ENCODE measurements at regions not wholly inside any gene's neighbourhood (a gene's known extent, or its start where the extent isn't known, plus 50 kb on each side); places are given as distances from the start of the nearest gene placed in this dataset.

- intact Hi-C loops (cut with DNase I), result no loop called here
- no peak for TF ChIP-seq POLR2A (IDR thresholded peaks at IDR 0.05)
- TF ChIP-seq CTCF (IDR thresholded peaks at IDR 0.05), result no peak
- no peak for TF ChIP-seq POLR2AphosphoS5 (IDR thresholded peaks at IDR 0.05; ENCODE audit: insufficient read depth in 1 of 2, low read depth in 1 of 2)
Observed at GRCh38 chr20:50246367-50247195, 56.0 kb downstream of the CEBPB start.

GRCh38 chr20:50247196-50248094 lies 56.8 kb downstream of the CEBPB start:
- Histone ChIP-seq H3K4me1 (peaks cover 19% of the 10 kb centered on the region), H3K27ac (no peak overlapping the region), H3K9me3 (no peaks in the 10 kb centered on the region), H3K27me3 (no peaks in the 10 kb centered on the region), H3K36me3 (no peaks in the 10 kb centered on the region), H3K4me3 (no peak overlapping the region)
- intact Hi-C loops (cut with DNase I), result no loop called here
- DNase-seq (ENCODE audit: extremely low spot score in 2 of 2), result no peak
- TF ChIP-seq CTCF (IDR thresholded peaks at IDR 0.05) (no peak), POLR2AphosphoS5 (IDR thresholded peaks at IDR 0.05; ENCODE audit: insufficient read depth in 1 of 2, low read depth in 1 of 2) (no peak), POLR2A (IDR thresholded peaks at IDR 0.05) (no peak)

More at GRCh38 chr20:50246367-50247195, 56.0 kb downstream of the CEBPB start:
- Histone ChIP-seq H3K36me3 (no peaks in the 10 kb centered on the region), H3K27ac (peak overlapping the region; percentile 40), H3K27me3 (no peaks in the 10 kb centered on the region), H3K9me3 (no peaks in the 10 kb centered on the region), H3K4me3 (no peak overlapping the region), H3K4me1 (peaks cover 19% of the 10 kb centered on the region)
- DNase-seq (ENCODE audit: extremely low spot score in 2 of 2), result no peak

- H3K4me1 ChIP-seq, result peaks cover 14% of the 10 kb centered on the region
- no peak overlapping the region for H3K27ac ChIP-seq
- TF ChIP-seq POLR2A (IDR thresholded peaks at IDR 0.05) (no peak), CTCF (IDR thresholded peaks at IDR 0.05) (no peak), POLR2AphosphoS5 (IDR thresholded peaks at IDR 0.05; ENCODE audit: insufficient read depth in 1 of 2, low read depth in 1 of 2) (peak in 1 of 2 donors; percentile 55)
Observed at GRCh38 chr20:50248104-50248641, 57.5 kb downstream of the CEBPB start.

GRCh38 chr20:50249447-50250388 lies 59.1 kb downstream of the CEBPB start:
- Histone ChIP-seq H3K4me1 (peaks cover 10% of the 10 kb centered on the region), H3K9me3 (no peaks in the 10 kb centered on the region), H3K4me3 (no peak overlapping the region), H3K36me3 (no peaks in the 10 kb centered on the region), H3K27me3 (no peaks in the 10 kb centered on the region), H3K27ac (no peak overlapping the region)
- intact Hi-C loops (cut with DNase I), result no loop called here
- DNase-seq (ENCODE audit: extremely low spot score in 2 of 2), result no peak
- TF ChIP-seq POLR2A (IDR thresholded peaks at IDR 0.05), result no peak
- no peak for TF ChIP-seq CTCF (IDR thresholded peaks at IDR 0.05)
- no peak for TF ChIP-seq POLR2AphosphoS5 (IDR thresholded peaks at IDR 0.05; ENCODE audit: insufficient read depth in 1 of 2, low read depth in 1 of 2)

More at GRCh38 chr20:50248104-50248641, 57.5 kb downstream of the CEBPB start:
- H3K27me3 ChIP-seq, result no peaks in the 10 kb centered on the region
- H3K9me3 ChIP-seq, result no peaks in the 10 kb centered on the region
- H3K4me3 ChIP-seq, result no peak overlapping the region
- no peaks in the 10 kb centered on the region for H3K36me3 ChIP-seq
- no peak for DNase-seq (ENCODE audit: extremely low spot score in 2 of 2)
- intact Hi-C loops (cut with DNase I), result no loop called here
